Neural progenitor cell (in vitro differentiated cells): ENCODE measurements at regions not wholly inside any gene's neighbourhood (a gene's known extent, or its start where the extent isn't known, plus 50 kb on each side); places are given as distances from the start of the nearest gene placed in this dataset.

Source experiments
- DNase-seq: peaks from one replicate; pipeline ENCODE4 v3.0.0-alpha.2; 2016; ENCODE audit warnings: low spot score
- H2AFZ ChIP-seq: fragments of 200-600 bp; sonication (generic); replicated peaks from 2 replicates; pipeline ENCODE4 v1.6.1; 2016; ENCODE audit warnings: antibody characterized with exemption
- H3F3A ChIP-seq: fragments of 200-600 bp; sonication (generic); 2 replicates; pipeline ENCODE4 v1.6.1; 2016; ENCODE audit warnings: antibody characterized with exemption, low read depth
- H3K27ac ChIP-seq: fragments of 200-600 bp; sonication (generic); 2 replicates; pipeline ENCODE4 v1.5.1; 2016; ENCODE audit warnings: mild to moderate bottlenecking
- H3K27me3 ChIP-seq: fragments of 200-600 bp; sonication (generic); 2 replicates; pipeline ENCODE4 v1.6.1; 2016; ENCODE audit warnings: mild to moderate bottlenecking, moderate library complexity
- H3K36me3 ChIP-seq: fragments of 200-600 bp; sonication (generic); 2 replicates; pipeline ENCODE4 v1.5.1; 2016
- H3K4me1 ChIP-seq: fragments of 200-600 bp; sonication (generic); 2 replicates; pipeline ENCODE4 v1.6.1; 2016; ENCODE audit warnings: mixed run types
- H3K4me2 ChIP-seq: fragments of 200-600 bp; sonication (generic); 2 replicates; pipeline ENCODE4 v1.6.1; 2016
- H3K4me3 ChIP-seq: fragments of 200-600 bp; sonication (generic); 2 replicates; pipeline ENCODE4 v1.5.1; 2016
- H3K79me2 ChIP-seq: fragments of 200-600 bp; sonication (generic); 2 replicates; pipeline ENCODE4 v1.6.1; 2016; ENCODE audit warnings: low read depth
- H3K9ac ChIP-seq: fragments of 200-600 bp; sonication (generic); 2 replicates; pipeline ENCODE4 v1.6.1; 2016
- H3K9me3 ChIP-seq: fragments of 200-600 bp; sonication (generic); 2 replicates; pipeline ENCODE4 v1.5.1; 2016; ENCODE audit warnings: low read depth
- H4K20me1 ChIP-seq: fragments of 200-600 bp; sonication (generic); 2 replicates; pipeline ENCODE4 v1.6.1; 2016; ENCODE audit warnings: low read depth
- H3K27ac Mint-ChIP-seq: 3 replicates; pipeline ENCODE4 v1.8.0; 2021; ENCODE audit warnings: mixed read lengths
- H3K27me3 Mint-ChIP-seq: 2 replicates; pipeline ENCODE4 v1.8.0; 2022; ENCODE audit warnings: low read depth, mild to moderate bottlenecking, inconsistent platforms, moderate library complexity, mixed read lengths; ENCODE audit not compliant: insufficient read depth
- H3K36me3 Mint-ChIP-seq: 3 replicates; pipeline ENCODE4 v1.8.0; 2021; ENCODE audit warnings: mixed read lengths
- H3K4me1 Mint-ChIP-seq: 3 replicates; pipeline ENCODE4 v1.8.0; 2021; ENCODE audit warnings: mixed read lengths
- H3K4me3 Mint-ChIP-seq: 3 replicates; pipeline ENCODE4 v1.8.0; 2021; ENCODE audit warnings: mild to moderate bottlenecking, moderate library complexity, mixed read lengths
- H3K9me3 Mint-ChIP-seq: 3 replicates; pipeline ENCODE4 v1.8.0; 2020; ENCODE audit warnings: mixed read lengths
- EZH2 ChIP-seq: fragments of 200-600 bp; sonication (generic); IDR thresholded peaks from 2 replicates; pipeline ENCODE4 v1.6.1; 2017; ENCODE audit warnings: antibody characterized with exemption, mild to moderate bottlenecking, moderate library complexity
- EZH2phosphoT487 ChIP-seq: fragments of 200-600 bp; sonication (generic); IDR thresholded peaks from 2 replicates; pipeline ENCODE4 v1.6.1; 2017; ENCODE audit warnings: antibody characterized with exemption
- TF ChIP-seq, protein P1 (sequence below): fragments of 200-600 bp; sonication (generic); IDR thresholded peaks from 2 replicates; pipeline ENCODE4 v1.5.1; 2017; ENCODE audit warnings: antibody characterized with exemption, mild to moderate bottlenecking

- no peak overlapping the region for H3K9ac ChIP-seq
- H3F3A ChIP-seq, result no peaks in the 10 kb centered on the region
- H3K27me3 Mint-ChIP-seq, result peaks cover 6% of the 10 kb centered on the region
- TF ChIP-seq, protein P1, sequence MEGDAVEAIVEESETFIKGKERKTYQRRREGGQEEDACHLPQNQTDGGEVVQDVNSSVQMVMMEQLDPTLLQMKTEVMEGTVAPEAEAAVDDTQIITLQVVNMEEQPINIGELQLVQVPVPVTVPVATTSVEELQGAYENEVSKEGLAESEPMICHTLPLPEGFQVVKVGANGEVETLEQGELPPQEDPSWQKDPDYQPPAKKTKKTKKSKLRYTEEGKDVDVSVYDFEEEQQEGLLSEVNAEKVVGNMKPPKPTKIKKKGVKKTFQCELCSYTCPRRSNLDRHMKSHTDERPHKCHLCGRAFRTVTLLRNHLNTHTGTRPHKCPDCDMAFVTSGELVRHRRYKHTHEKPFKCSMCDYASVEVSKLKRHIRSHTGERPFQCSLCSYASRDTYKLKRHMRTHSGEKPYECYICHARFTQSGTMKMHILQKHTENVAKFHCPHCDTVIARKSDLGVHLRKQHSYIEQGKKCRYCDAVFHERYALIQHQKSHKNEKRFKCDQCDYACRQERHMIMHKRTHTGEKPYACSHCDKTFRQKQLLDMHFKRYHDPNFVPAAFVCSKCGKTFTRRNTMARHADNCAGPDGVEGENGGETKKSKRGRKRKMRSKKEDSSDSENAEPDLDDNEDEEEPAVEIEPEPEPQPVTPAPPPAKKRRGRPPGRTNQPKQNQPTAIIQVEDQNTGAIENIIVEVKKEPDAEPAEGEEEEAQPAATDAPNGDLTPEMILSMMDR, result no peak
- TF ChIP-seq EZH2 (no peak), EZH2phosphoT487 (no peak)
- no peak overlapping the region for H2AFZ ChIP-seq
- no peak overlapping the region for H3K4me2 ChIP-seq
- H3K79me2 ChIP-seq, result no peaks in the 10 kb centered on the region
- peaks cover 23% of the 10 kb centered on the region for H3K9me3 Mint-ChIP-seq
- no peaks in the 10 kb centered on the region for H3K4me1 ChIP-seq
- H3K27me3 ChIP-seq, result no peaks in the 10 kb centered on the region
- no peaks in the 10 kb centered on the region for H4K20me1 ChIP-seq
- H3K4me1 Mint-ChIP-seq, result no peaks in the 10 kb centered on the region
- peaks cover 4% of the 10 kb centered on the region for H3K36me3 ChIP-seq
- no peak overlapping the region for H3K4me3 ChIP-seq
- no peak overlapping the region for H3K27ac ChIP-seq
- H3K36me3 Mint-ChIP-seq, result peaks cover 2% of the 10 kb centered on the region
- H3K9me3 ChIP-seq, result peaks cover 18% of the 10 kb centered on the region
- no peak overlapping the region for H3K4me3 Mint-ChIP-seq
- H3K27ac Mint-ChIP-seq, result no peak overlapping the region
- DNase-seq, result no peak
These were observed 126.0 kb upstream of the IRX2 start for GRCh38 chr5:2877522-2877921.

GRCh38 chr5:2876183-2876582, 124.7 kb upstream of the IRX2 start:
- H3K4me1 Mint-ChIP-seq, result no peaks in the 10 kb centered on the region

DNA sequence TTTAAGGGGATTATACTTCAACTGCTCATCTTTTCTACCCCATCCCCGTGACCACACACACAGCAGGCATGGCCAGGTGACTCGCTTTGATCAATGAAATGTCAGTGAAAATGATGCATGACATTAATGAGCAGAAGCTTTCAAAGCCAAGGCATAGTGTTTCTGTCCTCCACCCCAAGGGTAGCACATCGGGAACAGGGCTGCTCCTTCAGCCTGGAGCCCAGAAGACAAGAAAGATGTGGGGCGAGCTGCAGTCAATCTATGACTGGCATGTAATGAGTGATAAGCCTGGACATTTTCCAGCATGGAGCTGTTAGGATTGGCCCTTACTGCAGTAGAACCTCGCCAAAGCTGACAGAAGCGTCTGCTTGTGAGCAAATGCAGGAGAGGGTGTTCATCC, 122.6 kb upstream of the IRX2 start:
- no peak for DNase-seq
- H3K27ac Mint-ChIP-seq, result no peak overlapping the region
- H3K4me3 Mint-ChIP-seq, result no peak overlapping the region

More at GRCh38 chr5:2876183-2876582, 124.7 kb upstream of the IRX2 start:
- H3K36me3 ChIP-seq, result peaks cover 4% of the 10 kb centered on the region
- no peaks in the 10 kb centered on the region for H3K79me2 ChIP-seq
- H3K9me3 Mint-ChIP-seq, result peaks cover 23% of the 10 kb centered on the region
- peaks cover 18% of the 10 kb centered on the region for H3K9me3 ChIP-seq
- H3K27ac Mint-ChIP-seq, result no peak overlapping the region
- H3K27ac ChIP-seq, result no peak overlapping the region
- no peak for DNase-seq
- H3K36me3 Mint-ChIP-seq, result peaks cover 2% of the 10 kb centered on the region
- no peak overlapping the region for H3K4me3 Mint-ChIP-seq
- no peaks in the 10 kb centered on the region for H3F3A ChIP-seq
- TF ChIP-seq EZH2phosphoT487, result no peak
- no peak for TF ChIP-seq EZH2
- TF ChIP-seq, protein P1, result no peak
- no peak overlapping the region for H2AFZ ChIP-seq
- H3K4me3 ChIP-seq, result no peak overlapping the region
- H3K27me3 Mint-ChIP-seq, result peaks cover 6% of the 10 kb centered on the region
- H3K4me1 ChIP-seq, result no peaks in the 10 kb centered on the region
- H4K20me1 ChIP-seq, result no peaks in the 10 kb centered on the region
- H3K27me3 ChIP-seq, result no peaks in the 10 kb centered on the region
- H3K9ac ChIP-seq, result no peak overlapping the region
- no peak overlapping the region for H3K4me2 ChIP-seq

More for the DNA sequence above, 122.6 kb upstream of the IRX2 start:
- Mint-ChIP-seq H3K27me3 (peaks cover 6% of the 10 kb centered on the region), H3K9me3 (peaks cover 10% of the 10 kb centered on the region), H3K4me1 (no peaks in the 10 kb centered on the region), H3K36me3 (no peaks in the 10 kb centered on the region)
- Histone ChIP-seq H3K4me3 (no peak overlapping the region), H3K27me3 (no peaks in the 10 kb centered on the region), H3F3A (no peaks in the 10 kb centered on the region), H3K27ac (no peak overlapping the region), H3K4me2 (no peak overlapping the region), H3K4me1 (no peaks in the 10 kb centered on the region), H4K20me1 (no peaks in the 10 kb centered on the region), H3K9me3 (peaks cover 2% of the 10 kb centered on the region), H3K36me3 (no peaks in the 10 kb centered on the region), H3K9ac (no peak overlapping the region), H3K79me2 (no peaks in the 10 kb centered on the region), H2AFZ (no peak overlapping the region)
- TF ChIP-seq EZH2phosphoT487 (no peak), EZH2 (no peak)
- TF ChIP-seq, protein P1, result no peak
